ENCODE measurements at regions not wholly inside any gene's neighbourhood (a gene's known extent, or its start where the extent isn't known, plus 50 kb on each side); places are given as distances from the start of the nearest gene placed in this dataset.

DNA sequence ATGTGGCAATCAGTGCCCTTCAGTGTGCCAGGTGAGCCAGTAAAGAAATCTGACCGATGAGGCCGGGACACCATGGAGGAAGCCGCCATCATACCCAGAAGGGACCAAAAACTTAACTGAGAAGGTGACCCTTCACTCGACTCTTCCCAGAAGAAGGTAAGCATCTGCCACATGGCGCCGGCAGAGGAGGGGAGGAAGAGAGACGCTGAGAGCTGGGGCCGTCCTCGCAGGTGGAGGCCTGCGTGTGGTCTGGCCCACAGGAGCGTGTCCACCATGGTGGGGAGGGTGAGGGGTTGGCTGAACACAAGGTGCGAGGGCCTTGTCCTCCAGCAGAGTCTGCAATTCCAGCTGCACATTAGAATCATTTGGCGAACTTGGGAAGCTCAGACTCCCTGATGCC, 513.1 kb upstream of the RAB6C start:
- no peak overlapping the region for H3K4me3 Mint-ChIP-seq
- no peaks in the 10 kb centered on the region for H3K4me1 Mint-ChIP-seq (ENCODE audit: low read depth)
- no peaks in the 10 kb centered on the region for H3K27me3 Mint-ChIP-seq (ENCODE audit: low read depth)
- ATAC-seq (no peak), DNase-seq (no peak)
- no peaks in the 10 kb centered on the region for H3K9me3 Mint-ChIP-seq
- H3K36me3 Mint-ChIP-seq (ENCODE audit: insufficient read depth) = no peaks in the 10 kb centered on the region

DNA sequence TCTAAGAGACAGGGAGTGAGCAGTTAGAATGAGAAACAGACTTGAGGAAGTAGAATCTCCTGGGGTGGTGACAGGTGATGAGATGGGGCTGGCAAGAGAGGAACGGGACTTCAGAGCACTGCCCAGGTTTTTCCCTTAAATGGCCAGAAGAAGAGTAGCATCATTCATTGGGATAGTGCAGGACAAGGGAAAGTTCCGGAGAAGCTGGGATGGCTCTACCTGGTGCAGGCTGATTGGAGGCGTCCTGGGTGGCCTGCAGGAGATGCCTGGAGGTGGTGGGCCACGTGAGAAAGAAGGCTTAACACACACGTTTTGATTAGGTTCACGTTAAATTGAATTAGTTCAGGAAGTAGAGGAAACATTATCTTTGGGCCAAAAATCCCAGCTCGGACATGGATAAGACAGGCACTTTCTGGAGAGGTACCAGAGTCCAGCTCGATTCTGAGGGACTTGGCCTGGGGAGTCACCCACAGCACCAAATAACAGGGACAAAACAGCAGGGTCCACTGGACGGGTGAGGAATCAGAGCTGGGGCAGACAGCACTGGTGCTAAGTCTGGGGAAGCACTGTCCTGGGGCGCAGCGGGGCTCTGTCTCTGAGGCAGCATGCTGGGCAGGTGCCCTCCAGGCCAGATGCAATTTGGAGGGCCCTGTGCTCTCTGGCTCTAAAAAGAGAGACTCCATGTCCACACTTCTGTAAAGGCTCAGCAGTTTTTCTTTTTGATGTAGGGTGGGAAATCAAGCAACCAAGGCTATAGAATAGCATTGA, 512.3 kb upstream of the RAB6C start:
- Mint-ChIP-seq H3K4me1 (ENCODE audit: low read depth) (no peaks in the 10 kb centered on the region), H3K9me3 (no peaks in the 10 kb centered on the region), H3K4me3 (no peak overlapping the region), H3K27me3 (ENCODE audit: low read depth) (no peaks in the 10 kb centered on the region), H3K36me3 (ENCODE audit: insufficient read depth) (no peaks in the 10 kb centered on the region)
- DNase-seq = no peak
- ATAC-seq = no peak

DNA sequence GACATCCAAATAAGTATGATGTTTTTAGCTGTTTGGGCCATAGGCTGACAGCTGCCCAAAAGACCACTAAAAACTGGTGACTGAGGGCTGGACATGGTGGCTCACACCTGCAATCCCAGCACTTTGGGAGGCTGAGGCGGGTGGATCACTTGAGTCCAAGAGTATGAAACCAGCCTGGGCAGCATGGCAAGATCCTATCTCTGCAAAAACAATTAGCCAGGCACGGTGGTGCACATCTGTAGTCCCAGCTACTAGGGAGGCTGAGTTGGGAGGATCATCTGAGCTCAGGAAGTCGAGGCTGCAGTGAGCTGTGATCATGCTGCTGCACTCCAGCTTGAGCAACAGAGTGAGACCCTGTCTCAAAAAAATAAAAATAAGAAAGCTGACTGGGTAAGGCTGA, 511.5 kb upstream of the RAB6C start:
- Mint-ChIP-seq H3K36me3 (ENCODE audit: insufficient read depth) (no peaks in the 10 kb centered on the region), H3K4me3 (no peak overlapping the region), H3K9me3 (no peaks in the 10 kb centered on the region), H3K4me1 (ENCODE audit: low read depth) (no peaks in the 10 kb centered on the region), H3K27me3 (ENCODE audit: low read depth) (no peaks in the 10 kb centered on the region)
- DNase-seq (no peak), ATAC-seq (no peak)

DNA sequence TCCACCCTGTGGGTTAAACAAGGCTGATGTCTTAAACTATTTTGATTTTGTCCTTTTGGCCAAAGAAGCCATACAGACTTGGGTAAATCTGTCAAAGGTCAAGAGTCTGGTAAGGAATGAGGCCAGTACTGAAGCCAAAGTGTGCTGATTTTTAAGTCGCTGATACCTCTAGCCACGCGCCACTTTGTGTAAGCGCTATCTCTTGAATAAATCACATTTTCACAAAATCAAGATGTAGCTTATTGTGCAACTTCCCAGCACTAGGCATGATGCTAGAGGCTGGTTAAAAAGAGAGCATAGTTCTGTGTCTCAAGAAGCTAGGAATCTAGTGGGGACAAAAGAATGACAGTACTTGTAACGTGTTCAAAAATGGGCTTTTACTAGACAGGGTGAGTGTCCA, 510.6 kb upstream of the RAB6C start:
- no peak for ATAC-seq
- no peaks in the 10 kb centered on the region for H3K27me3 Mint-ChIP-seq (ENCODE audit: low read depth)
- H3K36me3 Mint-ChIP-seq (ENCODE audit: insufficient read depth) = no peaks in the 10 kb centered on the region
- no peak overlapping the region for H3K4me3 Mint-ChIP-seq
- no peak for DNase-seq
- no peaks in the 10 kb centered on the region for H3K4me1 Mint-ChIP-seq (ENCODE audit: low read depth)
- H3K9me3 Mint-ChIP-seq = no peaks in the 10 kb centered on the region

DNA sequence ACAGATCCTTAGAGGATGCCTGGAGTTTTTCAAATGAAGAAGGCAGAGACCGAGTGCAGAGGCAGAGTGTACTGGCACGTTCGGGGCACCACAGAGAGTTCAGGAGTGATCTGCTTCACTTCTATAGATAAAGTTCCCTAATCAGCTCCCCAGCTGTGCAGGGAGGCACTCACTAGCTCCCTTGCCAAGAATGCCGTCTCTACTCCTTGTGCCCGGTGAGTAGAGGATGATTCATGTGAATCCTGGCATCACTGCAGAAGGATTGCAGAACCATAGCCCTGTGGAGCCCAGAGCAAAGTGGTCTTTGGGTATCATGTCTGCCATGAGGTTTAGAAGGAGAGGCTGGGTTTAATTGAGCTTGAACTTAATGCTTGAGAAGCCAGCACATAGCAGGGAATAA, 510.1 kb upstream of the RAB6C start:
- ATAC-seq = no peak
- no peaks in the 10 kb centered on the region for H3K36me3 Mint-ChIP-seq (ENCODE audit: insufficient read depth)
- no peak for DNase-seq
- H3K27me3 Mint-ChIP-seq (ENCODE audit: low read depth) = no peaks in the 10 kb centered on the region
- no peaks in the 10 kb centered on the region for H3K9me3 Mint-ChIP-seq
- no peak overlapping the region for H3K4me3 Mint-ChIP-seq
- no peaks in the 10 kb centered on the region for H3K4me1 Mint-ChIP-seq (ENCODE audit: low read depth)

DNA sequence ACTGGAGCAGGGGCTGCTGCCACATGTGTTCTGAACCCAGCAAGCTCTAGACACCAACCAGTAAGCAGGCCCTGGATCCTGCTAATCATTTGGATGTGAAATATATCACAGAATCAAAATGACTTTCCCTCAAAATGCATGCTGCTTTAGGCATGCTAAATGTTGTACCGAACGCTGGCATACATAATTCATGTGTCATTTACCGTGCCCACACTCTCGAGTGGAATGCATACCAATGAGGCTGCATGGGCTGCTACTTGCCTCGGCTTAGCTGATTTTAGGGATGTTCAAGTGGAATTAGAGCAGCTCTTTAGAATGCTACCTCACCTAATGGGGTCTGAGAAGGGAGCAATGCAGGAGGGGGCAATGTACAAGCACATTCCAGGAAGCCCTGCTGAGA, 509.6 kb upstream of the RAB6C start:
- H3K36me3 Mint-ChIP-seq (ENCODE audit: insufficient read depth) = no peaks in the 10 kb centered on the region
- no peaks in the 10 kb centered on the region for H3K9me3 Mint-ChIP-seq
- no peak for DNase-seq
- no peaks in the 10 kb centered on the region for H3K4me1 Mint-ChIP-seq (ENCODE audit: low read depth)
- no peak overlapping the region for H3K4me3 Mint-ChIP-seq
- ATAC-seq = no peak
- no peaks in the 10 kb centered on the region for H3K27me3 Mint-ChIP-seq (ENCODE audit: low read depth)

DNA sequence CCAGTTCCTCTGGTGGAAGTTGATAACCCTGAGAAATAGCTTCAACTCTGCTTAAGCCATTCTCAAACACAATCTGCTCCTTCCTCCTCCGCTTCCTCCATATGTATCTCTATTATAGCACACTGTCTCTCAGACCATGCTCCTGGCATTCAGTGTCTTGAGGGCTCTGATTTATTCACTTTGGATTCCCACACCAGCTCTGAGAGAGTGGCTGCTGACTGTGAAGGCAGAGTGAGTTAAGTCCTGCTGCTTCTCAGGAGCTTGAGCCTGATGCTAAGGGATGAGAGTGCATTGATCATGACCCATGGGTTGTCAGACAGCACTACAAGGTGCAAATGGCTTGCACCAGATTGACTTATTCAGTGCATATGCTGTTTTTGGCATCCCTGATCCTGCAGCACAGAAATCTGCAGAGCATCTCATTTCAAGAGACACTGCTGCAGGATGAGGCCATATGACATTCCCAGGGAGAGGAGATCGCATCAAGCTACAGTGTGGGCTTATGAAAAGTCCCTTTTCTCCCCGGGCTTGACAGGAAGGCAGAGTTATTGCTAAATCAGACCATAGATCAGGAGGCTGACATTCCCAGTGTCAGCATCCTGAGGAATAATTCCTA, 500.5 kb upstream of the RAB6C start:
- peaks cover 4% of the 10 kb centered on the region for H3K27me3 Mint-ChIP-seq (ENCODE audit: low read depth)
- no peak for DNase-seq
- H3K4me1 Mint-ChIP-seq (ENCODE audit: low read depth) = no peaks in the 10 kb centered on the region
- H3K9me3 Mint-ChIP-seq = no peaks in the 10 kb centered on the region
- no peaks in the 10 kb centered on the region for H3K36me3 Mint-ChIP-seq (ENCODE audit: insufficient read depth)
- no peak overlapping the region for H3K4me3 Mint-ChIP-seq
- ATAC-seq = no peak

DNA sequence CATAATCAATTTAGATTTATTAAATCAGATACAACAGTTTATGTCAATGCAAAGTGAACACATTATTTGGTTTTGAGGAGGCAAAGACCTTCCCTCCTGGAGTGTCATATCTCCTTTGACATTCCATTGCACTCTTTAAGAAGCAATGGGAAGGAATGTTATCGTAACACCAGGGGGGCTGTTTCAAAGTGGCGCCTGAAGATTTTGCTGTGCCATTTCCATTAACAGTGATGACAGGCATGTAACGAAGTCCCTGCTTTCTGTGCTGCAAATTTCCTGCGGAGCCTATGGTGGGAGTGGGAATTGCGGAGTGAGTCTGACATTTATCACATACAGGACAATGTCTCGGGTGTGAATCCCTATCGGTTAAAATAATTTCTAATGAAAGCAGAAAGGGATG, 499.6 kb upstream of the RAB6C start:
- DNase-seq (no peak), ATAC-seq (no peak)
- Mint-ChIP-seq H3K4me3 (no peak overlapping the region), H3K36me3 (ENCODE audit: insufficient read depth) (no peaks in the 10 kb centered on the region), H3K4me1 (ENCODE audit: low read depth) (no peaks in the 10 kb centered on the region), H3K9me3 (no peaks in the 10 kb centered on the region), H3K27me3 (ENCODE audit: low read depth) (peaks cover 4% of the 10 kb centered on the region)

DNA sequence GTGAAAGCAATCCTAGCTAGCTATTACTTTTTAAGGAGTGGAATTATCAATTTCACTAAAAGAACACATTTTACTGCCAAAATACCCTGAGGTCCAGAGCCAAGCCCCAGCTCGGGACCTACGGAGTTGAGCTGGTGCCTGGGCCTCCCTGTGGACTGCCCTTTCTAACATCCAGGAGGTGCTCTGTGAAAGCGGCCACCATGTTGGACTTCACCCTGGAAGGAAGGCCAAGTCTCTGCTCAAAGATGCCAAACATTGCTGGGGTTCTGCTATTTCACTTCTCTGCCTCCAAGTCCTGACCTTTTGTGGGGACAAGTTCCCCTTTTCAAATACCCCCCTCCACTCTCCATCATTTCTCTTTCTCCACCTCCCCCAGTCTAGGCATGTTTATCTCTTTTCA, 498.7 kb upstream of the RAB6C start:
- DNase-seq = no peak
- Mint-ChIP-seq H3K27me3 (ENCODE audit: low read depth) (peaks cover 4% of the 10 kb centered on the region), H3K9me3 (no peaks in the 10 kb centered on the region)

DNA sequence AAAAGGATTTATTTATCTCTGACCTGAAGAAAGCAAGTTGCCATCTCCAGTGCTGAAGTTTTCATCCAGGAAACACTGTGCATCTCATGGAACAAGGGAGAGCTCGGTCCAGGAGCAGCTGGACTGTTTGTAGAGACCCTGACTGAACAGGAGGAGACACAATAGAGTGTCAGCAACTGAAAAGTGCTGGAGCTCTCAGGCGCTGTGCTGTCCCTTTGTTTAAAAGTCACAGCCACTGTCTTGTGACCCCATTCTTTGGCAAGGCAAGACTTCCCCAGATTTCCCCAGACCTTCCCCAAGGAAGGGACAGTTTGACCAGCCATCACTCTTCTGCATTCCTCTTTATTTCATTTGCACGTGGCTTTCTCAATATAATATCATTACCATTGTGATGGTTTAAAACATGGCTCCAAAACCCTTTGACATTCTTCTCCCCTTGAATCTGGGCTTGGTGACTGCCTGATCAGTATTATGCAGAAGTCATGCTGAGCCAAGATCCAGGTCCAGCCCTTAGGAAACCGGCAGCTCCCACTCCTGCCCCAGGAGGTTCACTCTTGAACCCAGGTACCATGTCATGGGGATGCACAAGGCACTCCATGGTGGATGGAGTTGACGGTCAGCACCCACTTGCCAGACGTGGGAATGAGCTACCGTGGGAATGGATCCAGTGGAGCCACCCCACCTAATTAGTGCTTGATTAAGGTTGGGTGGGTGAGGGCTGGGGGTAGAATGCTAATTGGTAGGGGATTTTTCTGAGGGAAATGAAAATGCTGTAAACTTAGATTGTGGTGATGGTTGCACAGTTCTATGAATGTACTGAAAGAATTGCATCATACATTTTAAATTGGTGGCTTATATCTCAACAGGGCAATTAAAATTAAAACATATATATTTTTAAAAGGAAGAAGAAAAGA, 497.9 kb upstream of the RAB6C start:
- Mint-ChIP-seq H3K9me3 (no peaks in the 10 kb centered on the region), H3K4me1 (ENCODE audit: low read depth) (no peaks in the 10 kb centered on the region), H3K36me3 (ENCODE audit: insufficient read depth) (no peaks in the 10 kb centered on the region), H3K27me3 (ENCODE audit: low read depth) (peaks cover 4% of the 10 kb centered on the region), H3K4me3 (no peak overlapping the region)
- ATAC-seq (no peak), DNase-seq (no peak)

More for the DNA sequence above, 498.7 kb upstream of the RAB6C start:
- Mint-ChIP-seq H3K36me3 (ENCODE audit: insufficient read depth) (no peaks in the 10 kb centered on the region), H3K4me1 (ENCODE audit: low read depth) (no peaks in the 10 kb centered on the region), H3K4me3 (no peak overlapping the region)
- ATAC-seq = no peak

DNA sequence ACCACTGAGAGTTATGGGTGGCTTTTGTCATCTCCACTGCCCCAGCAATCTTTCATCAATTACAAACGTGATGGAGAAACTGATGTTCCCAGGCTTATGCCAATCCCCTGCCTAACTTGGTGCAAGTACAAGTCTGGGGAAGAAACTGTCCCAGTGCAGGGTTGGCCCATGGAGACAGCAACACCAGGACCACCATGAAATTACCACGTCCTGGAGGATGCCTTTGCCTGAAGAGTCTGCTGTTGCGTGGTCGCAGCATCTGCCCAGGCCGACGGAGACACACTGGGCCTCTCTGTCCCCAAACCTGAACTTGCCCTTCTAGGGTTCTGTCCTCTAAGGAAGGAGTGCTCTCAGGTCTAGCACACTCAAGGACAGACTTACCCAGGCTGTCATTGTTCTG, 496.8 kb upstream of the RAB6C start:
- Mint-ChIP-seq H3K27me3 (ENCODE audit: low read depth) (peaks cover 4% of the 10 kb centered on the region), H3K4me1 (ENCODE audit: low read depth) (no peaks in the 10 kb centered on the region), H3K9me3 (no peaks in the 10 kb centered on the region), H3K4me3 (no peak overlapping the region), H3K36me3 (ENCODE audit: insufficient read depth) (no peaks in the 10 kb centered on the region)
- ATAC-seq = no peak
- no peak for DNase-seq

DNA sequence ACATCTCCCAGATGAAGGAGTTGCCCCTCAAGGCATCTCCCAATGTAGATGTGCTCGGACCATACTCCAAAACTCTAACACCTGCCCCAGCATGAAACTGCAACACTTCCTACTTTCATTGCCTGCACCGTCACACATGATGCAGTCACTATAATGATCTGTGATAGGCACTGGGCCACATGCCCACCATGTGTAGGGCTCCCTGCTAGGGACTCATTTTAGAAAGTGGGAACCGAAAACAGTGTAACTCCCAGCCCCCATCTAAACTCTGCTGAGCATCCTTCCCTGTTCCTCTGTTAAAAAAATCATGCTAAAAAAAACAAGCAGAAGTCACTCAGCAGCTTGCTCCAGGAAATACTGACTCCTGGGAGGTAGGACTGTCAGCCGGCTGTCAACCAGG, 496.1 kb upstream of the RAB6C start:
- ATAC-seq (no peak), DNase-seq (no peak)
- no peaks in the 10 kb centered on the region for H3K4me1 Mint-ChIP-seq (ENCODE audit: low read depth)
- peaks cover 4% of the 10 kb centered on the region for H3K27me3 Mint-ChIP-seq (ENCODE audit: low read depth)
- H3K36me3 Mint-ChIP-seq (ENCODE audit: insufficient read depth) = no peaks in the 10 kb centered on the region
- H3K4me3 Mint-ChIP-seq = no peak overlapping the region
- H3K9me3 Mint-ChIP-seq = no peaks in the 10 kb centered on the region

DNA sequence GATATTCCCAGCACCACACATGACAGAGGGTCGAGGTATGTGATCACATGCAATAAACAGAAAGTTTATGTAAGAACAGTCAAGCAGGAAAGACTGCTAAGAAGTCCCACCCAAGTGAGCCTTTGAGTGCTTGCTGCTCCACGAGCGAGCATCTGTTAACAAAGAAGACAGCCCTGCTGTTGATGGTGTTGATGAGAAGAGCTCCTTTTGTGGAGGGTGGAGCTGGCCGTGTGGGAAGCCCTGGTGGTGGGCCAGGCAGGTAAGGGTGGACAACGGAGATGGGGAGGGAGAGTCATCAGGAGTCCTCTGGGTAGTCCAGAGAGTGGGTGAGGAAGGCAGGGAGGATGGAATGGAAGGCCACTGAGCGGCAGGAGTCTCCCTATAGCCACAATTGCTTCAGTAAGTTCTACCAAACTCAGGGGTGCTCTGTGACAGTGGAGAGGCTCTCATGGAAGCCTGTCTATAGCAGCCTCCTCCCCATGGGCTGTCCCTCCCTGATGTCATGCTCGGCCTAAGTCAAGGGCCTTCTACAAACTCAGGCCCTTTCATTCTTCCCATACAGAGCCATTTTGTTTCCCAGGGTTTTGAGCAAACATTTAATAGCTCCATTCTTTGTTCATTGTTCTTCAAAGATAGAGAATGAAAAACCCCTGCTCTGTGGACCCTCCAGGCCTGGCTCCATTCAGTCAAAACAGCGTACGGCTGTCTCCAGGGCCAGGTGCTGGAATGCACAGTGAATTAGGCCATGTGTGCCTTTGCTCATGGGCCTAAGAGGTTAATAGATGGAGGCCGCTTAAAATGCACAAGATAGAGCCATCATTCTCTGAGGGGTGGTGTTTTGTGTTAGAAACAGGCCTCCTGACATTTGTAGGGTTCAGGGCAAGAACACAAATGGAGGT, 494.2 kb upstream of the RAB6C start:
- no peak for ATAC-seq
- Mint-ChIP-seq H3K4me3 (no peak overlapping the region), H3K9me3 (no peaks in the 10 kb centered on the region), H3K36me3 (ENCODE audit: insufficient read depth) (no peaks in the 10 kb centered on the region), H3K27me3 (ENCODE audit: low read depth) (peaks cover 4% of the 10 kb centered on the region), H3K4me1 (ENCODE audit: low read depth) (no peaks in the 10 kb centered on the region)
- DNase-seq = no peak

DNA sequence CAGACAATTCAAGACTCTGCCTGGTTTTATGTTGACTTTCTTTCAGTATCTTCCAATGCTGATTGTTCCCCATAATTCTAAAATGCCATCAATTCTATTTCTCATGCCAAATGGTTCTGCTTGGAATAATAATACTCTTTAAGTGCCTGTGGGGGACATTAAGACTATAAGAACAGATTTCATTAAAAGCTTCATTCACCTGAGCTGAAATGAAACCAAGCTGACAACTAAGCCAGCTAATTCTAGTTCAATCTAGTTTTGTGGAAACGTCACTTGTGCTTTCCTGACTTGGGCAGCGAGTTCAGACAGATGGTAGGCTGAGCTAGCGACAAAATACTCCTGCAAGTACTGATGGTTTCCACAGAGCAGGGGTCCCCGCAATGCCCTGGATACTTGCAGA, 491.1 kb upstream of the RAB6C start:
- DNase-seq (no peak), ATAC-seq (no peak)
- no peak overlapping the region for H3K4me3 Mint-ChIP-seq
- H3K27me3 Mint-ChIP-seq (ENCODE audit: low read depth) = peaks cover under 1% of the 10 kb centered on the region
- H3K4me1 Mint-ChIP-seq (ENCODE audit: low read depth) = no peaks in the 10 kb centered on the region
- H3K36me3 Mint-ChIP-seq (ENCODE audit: insufficient read depth) = no peaks in the 10 kb centered on the region
- no peaks in the 10 kb centered on the region for H3K9me3 Mint-ChIP-seq

Data from activated T-cell treated with anti-CD3 and anti-CD28 coated beads, Interleukin-2, amount 50 U/mL, for 4 hours (primary cell).